ENCODE measurements at regions not wholly inside any gene's neighbourhood (a gene's known extent, or its start where the extent isn't known, plus 50 kb on each side); places are given as distances from the start of the nearest gene placed in this dataset.

DNA sequence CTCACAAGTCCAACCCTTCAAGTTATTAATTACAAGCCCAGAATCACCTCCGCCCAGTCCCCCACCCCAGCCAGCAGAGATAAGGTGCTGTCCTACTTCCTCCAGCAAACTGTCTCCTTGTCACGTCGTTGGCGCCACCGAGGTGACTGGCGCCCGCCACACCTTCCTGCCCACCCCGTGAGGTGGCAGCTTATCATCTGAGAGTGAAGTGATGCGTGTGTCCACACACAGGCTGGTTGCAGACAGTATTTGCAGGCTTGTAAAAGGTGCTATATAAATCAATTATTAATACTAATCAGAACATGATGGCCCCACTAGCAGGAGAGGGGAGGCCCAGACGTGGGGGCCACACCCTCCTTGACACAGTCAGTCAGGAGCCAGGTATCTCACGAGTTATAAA lies 786.6 kb upstream of the TBX3 start:
- H4K20me1 ChIP-seq (ENCODE audit: low read length): no peaks in the 10 kb centered on the region
- H3K9me3 ChIP-seq (ENCODE audit: low read length): no peaks in the 10 kb centered on the region
- no peak overlapping the region for H3K27ac ChIP-seq (ENCODE audit: low read length)
- no peak overlapping the region for H3K4me3 ChIP-seq (ENCODE audit: low read length)
- no peak overlapping the region for H3K9ac ChIP-seq (ENCODE audit: low read length)
- CTCF ChIA-PET: no interaction called here
- H3K4me2 ChIP-seq (ENCODE audit: low read length): no peak overlapping the region
- BruUV-seq (replicated peaks): no TSS peak
- no peaks in the 10 kb centered on the region for H3K9me2 ChIP-seq (replicated peaks; ENCODE audit: low read length)
- H3K79me2 ChIP-seq (ENCODE audit: low read length): no peaks in the 10 kb centered on the region
- no peak for TF ChIP-seq CTCF (conservative IDR thresholded peaks at IDR 0.05; ENCODE audit: low read depth, low read length)
- no peak for TF ChIP-seq EZH2phosphoT487 (IDR thresholded peaks at IDR 0.05; ENCODE audit: borderline replicate concordance, low read length)
- no peak for TF ChIP-seq EZH2 (IDR thresholded peaks at IDR 0.05; ENCODE audit: low read length, unreplicated experiment)
- intact Hi-C loops (cut with micrococcal nuclease): no loop called here
- no peaks in the 10 kb centered on the region for H3F3A ChIP-seq (ENCODE audit: low read length, unreplicated experiment)
- no peak for DNase-seq
- POLR2A ChIA-PET (ENCODE audit: unreplicated experiment): no interaction called here
- no peaks in the 10 kb centered on the region for H3K36me3 ChIP-seq (ENCODE audit: low read depth, low read length)
- H2AFZ ChIP-seq (ENCODE audit: low read length): no peak overlapping the region
- H3K4me1 ChIP-seq (ENCODE audit: insufficient read depth, low read length): peaks cover 19% of the 10 kb centered on the region
- no peak for ATAC-seq
- no peaks in the 10 kb centered on the region for H3K27me3 ChIP-seq (ENCODE audit: low read length)

- peak; percentile 92 for ATAC-seq
These were observed 784.1 kb upstream of the TBX3 start for GRCh38 chr12:115468087-115468510.

More at GRCh38 chr12:115468087-115468510, 784.1 kb upstream of the TBX3 start:
- H3K4me1 ChIP-seq (ENCODE audit: insufficient read depth, low read length): peaks cover 14% of the 10 kb centered on the region
- H3K36me3 ChIP-seq (ENCODE audit: low read depth, low read length): no peaks in the 10 kb centered on the region
- peaks cover 7% of the 10 kb centered on the region; the same call in 1 of the 2 replicates for H3K27me3 ChIP-seq (ENCODE audit: low read length)
- CTCF ChIA-PET: no interaction called here
- H3K4me2 ChIP-seq (ENCODE audit: low read length): peak overlapping the region; percentile 21
- intact Hi-C loops (cut with micrococcal nuclease): no loop called here
- no peaks in the 10 kb centered on the region for H4K20me1 ChIP-seq (ENCODE audit: low read length)
- no peak for TF ChIP-seq CTCF (conservative IDR thresholded peaks at IDR 0.05; ENCODE audit: low read depth, low read length)
- no peak for TF ChIP-seq EZH2 (IDR thresholded peaks at IDR 0.05; ENCODE audit: low read length, unreplicated experiment)
- TF ChIP-seq EZH2phosphoT487 (IDR thresholded peaks at IDR 0.05; ENCODE audit: borderline replicate concordance, low read length): no peak
- H3F3A ChIP-seq (ENCODE audit: low read length, unreplicated experiment): no peaks in the 10 kb centered on the region
- no peak overlapping the region for H3K4me3 ChIP-seq (ENCODE audit: low read length)
- H3K9ac ChIP-seq (ENCODE audit: low read length): no peak overlapping the region
- H2AFZ ChIP-seq (ENCODE audit: low read length): peak overlapping the region; percentile 19; the same call in 1 of the 2 replicates
- no peaks in the 10 kb centered on the region for H3K79me2 ChIP-seq (ENCODE audit: low read length)
- POLR2A ChIA-PET (ENCODE audit: unreplicated experiment): no interaction called here
- H3K9me3 ChIP-seq (ENCODE audit: low read length): no peaks in the 10 kb centered on the region
- peak; percentile 80 for DNase-seq
- H3K9me2 ChIP-seq (replicated peaks; ENCODE audit: low read length): no peaks in the 10 kb centered on the region
- H3K27ac ChIP-seq (ENCODE audit: low read length): no peak overlapping the region
- BruUV-seq (replicated peaks): no TSS peak
